Endothelial cell (in vitro differentiated cells): ENCODE measurements at regions not wholly inside any gene's neighbourhood (a gene's known extent, or its start where the extent isn't known, plus 50 kb on each side); places are given as distances from the start of the nearest gene placed in this dataset.

Experiments used
- DNase-seq: peaks from one replicate; pipeline ENCODE4 v3.0.0; 2021; ENCODE audit warnings: low spot score
- H3K27ac Mint-ChIP-seq: one replicate; pipeline ENCODE4 v1.8.0; 2021; ENCODE audit warnings: mixed read lengths, inconsistent platforms; ENCODE audit not compliant: unreplicated experiment
- H3K27me3 Mint-ChIP-seq: one replicate; pipeline ENCODE4 v1.8.0; 2021; ENCODE audit warnings: mild to moderate bottlenecking, moderate library complexity, mixed read lengths, inconsistent platforms; ENCODE audit not compliant: unreplicated experiment
- H3K36me3 Mint-ChIP-seq: one replicate; pipeline ENCODE4 v1.8.0; 2021; ENCODE audit warnings: mild to moderate bottlenecking, low read depth, mixed read lengths, inconsistent platforms; ENCODE audit not compliant: unreplicated experiment
- H3K4me1 Mint-ChIP-seq: one replicate; pipeline ENCODE4 v1.8.0; 2021; ENCODE audit warnings: mild to moderate bottlenecking, mixed read lengths, inconsistent platforms; ENCODE audit not compliant: unreplicated experiment
- H3K4me3 Mint-ChIP-seq: one replicate; pipeline ENCODE4 v1.8.0; 2021; ENCODE audit warnings: mild to moderate bottlenecking, mixed read lengths, inconsistent platforms; ENCODE audit not compliant: unreplicated experiment
- H3K9me3 Mint-ChIP-seq: one replicate; pipeline ENCODE4 v1.8.0; 2021; ENCODE audit warnings: mixed read lengths, inconsistent platforms; ENCODE audit not compliant: unreplicated experiment
- TF ChIP-seq, protein P1 (sequence below): fragments of 200-600 bp; sonication (generic); IDR thresholded peaks from one replicate; pipeline ENCODE4 v1.5.0; 2021; ENCODE audit warnings: antibody characterized with exemption; ENCODE audit not compliant: unreplicated experiment

DNA sequence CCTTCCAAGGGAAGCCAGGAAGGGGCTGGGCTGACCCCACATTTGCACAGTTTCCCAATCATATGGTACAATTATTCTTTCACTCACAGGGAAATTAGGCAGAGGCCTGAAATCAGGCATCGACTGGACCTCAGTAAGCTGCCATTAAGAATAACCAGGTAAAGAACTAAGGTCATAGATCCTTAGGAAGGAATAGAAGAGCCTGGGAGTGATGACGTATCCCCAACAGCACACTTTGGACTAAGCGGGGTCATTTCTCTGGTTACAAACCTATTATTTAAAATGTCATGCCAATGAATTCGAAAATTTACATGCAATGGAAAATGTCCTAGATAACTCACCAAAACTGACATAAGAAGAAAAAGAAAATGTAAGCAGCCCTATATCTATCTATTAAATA, 118.2 kb downstream of the BRD1 start:
- TF ChIP-seq, protein P1, sequence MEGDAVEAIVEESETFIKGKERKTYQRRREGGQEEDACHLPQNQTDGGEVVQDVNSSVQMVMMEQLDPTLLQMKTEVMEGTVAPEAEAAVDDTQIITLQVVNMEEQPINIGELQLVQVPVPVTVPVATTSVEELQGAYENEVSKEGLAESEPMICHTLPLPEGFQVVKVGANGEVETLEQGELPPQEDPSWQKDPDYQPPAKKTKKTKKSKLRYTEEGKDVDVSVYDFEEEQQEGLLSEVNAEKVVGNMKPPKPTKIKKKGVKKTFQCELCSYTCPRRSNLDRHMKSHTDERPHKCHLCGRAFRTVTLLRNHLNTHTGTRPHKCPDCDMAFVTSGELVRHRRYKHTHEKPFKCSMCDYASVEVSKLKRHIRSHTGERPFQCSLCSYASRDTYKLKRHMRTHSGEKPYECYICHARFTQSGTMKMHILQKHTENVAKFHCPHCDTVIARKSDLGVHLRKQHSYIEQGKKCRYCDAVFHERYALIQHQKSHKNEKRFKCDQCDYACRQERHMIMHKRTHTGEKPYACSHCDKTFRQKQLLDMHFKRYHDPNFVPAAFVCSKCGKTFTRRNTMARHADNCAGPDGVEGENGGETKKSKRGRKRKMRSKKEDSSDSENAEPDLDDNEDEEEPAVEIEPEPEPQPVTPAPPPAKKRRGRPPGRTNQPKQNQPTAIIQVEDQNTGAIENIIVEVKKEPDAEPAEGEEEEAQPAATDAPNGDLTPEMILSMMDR, result no peak
- no peak for DNase-seq
- Mint-ChIP-seq H3K9me3 (no peaks in the 10 kb centered on the region), H3K27me3 (peaks cover 1% of the 10 kb centered on the region), H3K4me1 (peaks cover 2% of the 10 kb centered on the region), H3K27ac (no peak overlapping the region), H3K4me3 (no peak overlapping the region), H3K36me3 (no peaks in the 10 kb centered on the region)

DNA sequence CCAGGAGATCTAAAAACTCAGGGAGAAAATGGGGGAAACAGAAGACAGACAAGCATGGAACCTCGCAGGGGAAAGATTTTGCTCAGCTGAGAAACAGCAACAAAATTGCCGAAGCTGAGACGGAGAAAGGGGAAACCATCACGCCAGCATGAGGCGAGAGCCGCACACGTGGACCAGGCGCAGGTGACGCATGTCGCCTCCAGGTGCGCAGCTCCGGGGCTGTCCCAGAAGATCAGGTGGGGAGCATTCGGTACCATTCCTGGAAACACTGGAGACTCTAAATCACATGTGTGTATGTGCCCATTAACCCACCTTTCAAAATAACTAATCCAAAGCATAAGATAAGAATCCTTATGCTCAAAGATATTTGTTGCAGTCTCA, 121.7 kb downstream of the BRD1 start:
- no peak overlapping the region for H3K27ac Mint-ChIP-seq
- peaks cover 3% of the 10 kb centered on the region for H3K27me3 Mint-ChIP-seq
- no peaks in the 10 kb centered on the region for H3K9me3 Mint-ChIP-seq
- H3K4me1 Mint-ChIP-seq, result peaks cover 2% of the 10 kb centered on the region
- TF ChIP-seq, protein P1, result no peak
- DNase-seq, result no peak
- no peak overlapping the region for H3K4me3 Mint-ChIP-seq
- no peaks in the 10 kb centered on the region for H3K36me3 Mint-ChIP-seq

DNA sequence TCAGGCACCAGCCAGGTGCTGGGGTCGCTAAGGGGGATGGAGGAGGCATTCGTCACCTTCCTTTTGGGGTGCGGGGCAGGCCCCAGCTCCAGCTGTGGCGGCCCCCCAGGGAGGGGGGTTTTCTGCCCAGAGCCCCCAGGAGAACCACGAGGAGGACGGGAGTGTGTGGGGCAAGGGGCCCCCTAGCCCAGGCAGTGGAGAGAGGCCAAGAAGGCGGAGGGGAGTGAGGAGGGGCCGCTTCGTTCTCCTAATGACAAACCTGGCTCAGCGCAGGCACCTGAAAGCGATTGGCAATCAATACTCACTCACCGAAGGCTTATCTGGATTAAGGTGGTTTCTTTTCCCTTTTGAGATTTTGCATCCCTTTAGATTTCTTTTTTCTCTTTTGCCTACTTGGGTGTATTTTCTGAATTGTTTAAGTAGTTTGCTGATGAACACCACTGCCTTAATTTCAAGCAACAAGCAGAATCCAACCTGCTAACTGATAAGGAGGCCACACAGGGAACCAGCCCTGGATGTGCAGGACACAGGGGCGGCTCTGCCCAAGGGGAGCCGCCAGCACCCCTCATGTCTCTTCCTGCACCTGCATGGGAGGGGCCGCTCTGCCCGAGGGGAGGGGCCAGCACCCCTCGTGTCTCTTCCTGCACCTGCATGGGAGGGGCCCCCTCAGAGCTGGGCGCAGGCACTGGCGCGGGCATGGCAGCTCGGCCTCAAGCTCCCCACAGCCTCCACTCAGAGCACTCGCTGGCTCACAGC, 122.3 kb downstream of the BRD1 start:
- H3K4me3 Mint-ChIP-seq, result no peak overlapping the region
- H3K27ac Mint-ChIP-seq, result no peak overlapping the region
- TF ChIP-seq, protein P1, result no peak
- H3K27me3 Mint-ChIP-seq, result peaks cover 2% of the 10 kb centered on the region
- no peaks in the 10 kb centered on the region for H3K9me3 Mint-ChIP-seq
- no peak for DNase-seq
- H3K4me1 Mint-ChIP-seq, result peaks cover 2% of the 10 kb centered on the region
- H3K36me3 Mint-ChIP-seq, result no peaks in the 10 kb centered on the region

DNA sequence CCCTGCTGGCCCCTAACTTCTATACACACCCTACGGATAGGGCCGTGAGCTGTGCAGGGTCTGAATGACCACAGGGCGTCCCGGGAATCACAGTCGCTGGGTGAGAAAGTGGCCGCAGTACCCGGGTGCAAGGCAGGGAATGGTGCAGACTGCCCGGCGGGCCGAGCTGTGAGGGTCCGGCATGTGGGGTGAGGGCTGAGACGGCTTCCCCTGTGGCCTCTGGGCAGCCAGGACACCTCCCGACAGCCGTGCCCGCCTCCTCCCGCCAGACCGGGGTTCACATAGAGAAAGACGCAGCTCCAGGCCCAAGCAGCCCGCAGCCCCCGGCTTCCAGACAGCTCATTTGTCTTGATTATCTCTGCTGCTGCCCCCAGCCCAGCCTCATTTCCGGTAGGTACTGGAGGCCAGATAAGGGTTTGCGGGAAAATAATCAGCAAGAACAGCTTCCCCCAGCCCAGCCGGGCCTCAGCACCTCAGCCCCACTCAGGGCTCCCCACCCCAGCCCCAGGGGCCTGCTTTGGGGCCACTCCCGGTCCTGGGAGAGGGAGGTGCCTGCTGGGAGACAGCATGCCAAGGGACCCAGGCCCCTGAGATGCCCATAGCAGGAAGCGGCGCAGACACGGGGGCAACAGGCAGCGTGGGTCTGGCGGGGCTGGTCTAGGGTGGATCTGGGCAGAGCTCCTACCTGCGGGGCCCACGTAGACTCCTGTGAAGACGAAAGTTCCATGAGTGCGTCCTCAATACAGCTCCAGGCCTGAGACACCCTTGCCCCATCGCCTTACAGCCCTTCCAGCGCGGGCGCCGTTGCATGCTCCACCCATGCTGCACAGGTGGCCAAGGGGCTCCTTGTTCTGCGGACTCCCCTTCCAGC, 123.1 kb downstream of the BRD1 start:
- DNase-seq, result no peak
- H3K36me3 Mint-ChIP-seq, result no peaks in the 10 kb centered on the region
- peaks cover 2% of the 10 kb centered on the region for H3K27me3 Mint-ChIP-seq
- TF ChIP-seq, protein P1, result no peak
- no peak overlapping the region for H3K4me3 Mint-ChIP-seq
- H3K9me3 Mint-ChIP-seq, result no peaks in the 10 kb centered on the region
- peaks cover 2% of the 10 kb centered on the region for H3K4me1 Mint-ChIP-seq
- no peak overlapping the region for H3K27ac Mint-ChIP-seq

DNA sequence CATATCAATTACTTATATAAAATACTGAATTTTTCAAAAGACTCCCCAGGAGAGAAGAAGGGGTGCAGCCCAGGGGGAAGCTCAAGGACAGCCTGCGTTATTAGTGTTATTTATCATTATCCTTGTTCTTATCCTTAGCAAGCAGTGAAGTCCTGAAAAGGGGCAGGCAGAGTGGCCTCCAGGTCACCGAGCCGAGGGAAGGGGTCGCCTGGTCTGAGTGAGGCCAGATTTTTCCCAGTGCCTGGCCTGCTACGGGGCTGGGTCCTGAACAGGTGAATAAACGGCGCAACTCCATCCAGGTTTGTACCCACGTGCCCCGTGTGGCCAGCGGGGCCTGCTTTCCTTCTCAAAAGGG, 123.7 kb downstream of the BRD1 start:
- Mint-ChIP-seq H3K9me3 (no peaks in the 10 kb centered on the region), H3K4me3 (no peak overlapping the region), H3K36me3 (no peaks in the 10 kb centered on the region), H3K27me3 (peaks cover 2% of the 10 kb centered on the region), H3K27ac (no peak overlapping the region), H3K4me1 (peaks cover 2% of the 10 kb centered on the region)
- TF ChIP-seq, protein P1, result no peak
- DNase-seq, result no peak
